GM19467 (cell line): ENCODE measurements at regions not wholly inside any gene's neighbourhood (a gene's known extent, or its start where the extent isn't known, plus 50 kb on each side); places are given as distances from the start of the nearest gene placed in this dataset.

Experiments
- ATAC-seq: cut with Tn5 transposase; IDR thresholded peaks from one replicate; pipeline ENCODE4 v1.9.1; 2021; ENCODE audit warnings: mild to moderate bottlenecking, moderate library complexity; ENCODE audit not compliant: unreplicated experiment

GRCh38 chr20:40414843-40415615 lies 274.0 kb downstream of the MAFB start:
- ATAC-seq, result no peak

GRCh38 chr20:40410028-40410427 lies 279.0 kb downstream of the MAFB start:
- no peak for ATAC-seq

- ATAC-seq, result no peak
These were observed 291.6 kb downstream of the MAFB start for GRCh38 chr20:40397467-40397866.

- ATAC-seq, result no peak
These were observed 295.6 kb downstream of the MAFB start for GRCh38 chr20:40393197-40394079.

- no peak for ATAC-seq
These were observed 298.4 kb downstream of the MAFB start for GRCh38 chr20:40390654-40391053.

GRCh38 chr20:40370800-40371199 lies 318.2 kb downstream of the MAFB start:
- ATAC-seq, result no peak

- ATAC-seq, result no peak
These were observed 320.2 kb downstream of the MAFB start for GRCh38 chr20:40368876-40369275.

- ATAC-seq, result no peak
These were observed 327.1 kb downstream of the MAFB start for GRCh38 chr20:40361916-40362315.

GRCh38 chr20:40359131-40359912 lies 329.7 kb downstream of the MAFB start:
- no peak for ATAC-seq

- ATAC-seq, result no peak
These were observed 334.2 kb downstream of the MAFB start for GRCh38 chr20:40354880-40355279.

GRCh38 chr20:40343390-40343789 lies 345.6 kb downstream of the MAFB start:
- ATAC-seq, result no peak

GRCh38 chr20:40341561-40341960 lies 347.5 kb downstream of the MAFB start:
- ATAC-seq, result no peak

GRCh38 chr20:40339661-40340449 lies 349.2 kb downstream of the MAFB start:
- ATAC-seq, result no peak

GRCh38 chr20:40336533-40336932 lies 352.5 kb downstream of the MAFB start:
- no peak for ATAC-seq

- ATAC-seq, result no peak
These were observed 353.1 kb downstream of the MAFB start for GRCh38 chr20:40335901-40336351.

- no peak for ATAC-seq
These were observed 353.6 kb downstream of the MAFB start for GRCh38 chr20:40335437-40335836.

- no peak for ATAC-seq
These were observed 355.4 kb downstream of the MAFB start for GRCh38 chr20:40333591-40333990.

GRCh38 chr20:40331807-40332560 lies 357.1 kb downstream of the MAFB start:
- no peak for ATAC-seq

- ATAC-seq, result no peak
These were observed 357.8 kb downstream of the MAFB start for GRCh38 chr20:40331249-40331648.

GRCh38 chr20:40329321-40329720 lies 359.7 kb downstream of the MAFB start:
- ATAC-seq, result no peak
